ENCODE measurements at regions not wholly inside any gene's neighbourhood (a gene's known extent, or its start where the extent isn't known, plus 50 kb on each side); places are given as distances from the start of the nearest gene placed in this dataset.

- DNase-seq = no peak
- Histone ChIP-seq H3K4me3 (replicated peaks in 1 of 3) (no peak overlapping the region), H3K27ac (no peak overlapping the region), H3K36me3 (no peaks in the 10 kb centered on the region), H3K4me1 (peaks cover 4 to 6% of the 10 kb centered on the region in 2 donors), H3K9me3 (no peaks in the 10 kb centered on the region), H3K27me3 (no peaks in the 10 kb centered on the region)
- intact Hi-C loops (cut with DNase I) = no loop called here
- 66 to 82% methylated on average over 1 of the region's 1 CpG for WGBS, 2 donors
- no peak for TF ChIP-seq POLR2A (IDR thresholded peaks at IDR 0.05)
- TF ChIP-seq CTCF (IDR thresholded peaks at IDR 0.05) = no peak
Observed at GRCh38 chr13:62793850-62794249, 1378.2 kb upstream of the PCDH20 start.

- intact Hi-C loops (cut with DNase I) = no loop called here
- Histone ChIP-seq H3K27ac (no peak overlapping the region), H3K4me3 (replicated peaks in 1 of 3) (no peak overlapping the region), H3K36me3 (no peaks in the 10 kb centered on the region), H3K9me3 (no peaks in the 10 kb centered on the region), H3K4me1 (no peaks in the 10 kb centered on the region), H3K27me3 (no peaks in the 10 kb centered on the region)
- no peak for DNase-seq
- TF ChIP-seq POLR2A (IDR thresholded peaks at IDR 0.05) (no peak), CTCF (IDR thresholded peaks at IDR 0.05) (no peak)
- WGBS, 2 donors = 89 to 94% methylated on average over 1 of the region's 1 CpG
Observed at GRCh38 chr13:62781866-62782265, 1366.2 kb upstream of the PCDH20 start.

GRCh38 chr13:62779161-62779560 is 1363.5 kb upstream of the PCDH20 start:
- H3K9me3 ChIP-seq = no peaks in the 10 kb centered on the region
- no peak for TF ChIP-seq POLR2A (IDR thresholded peaks at IDR 0.05)
- TF ChIP-seq CTCF (IDR thresholded peaks at IDR 0.05) = no peak

GRCh38 chr13:62767473-62767872 is 1351.8 kb upstream of the PCDH20 start:
- no peak for DNase-seq
- intact Hi-C loops (cut with DNase I) = no loop called here
- no peaks in the 10 kb centered on the region for H3K4me1 ChIP-seq
- H3K27me3 ChIP-seq = no peaks in the 10 kb centered on the region
- H3K4me3 ChIP-seq (replicated peaks in 1 of 3) = no peak overlapping the region
- no peaks in the 10 kb centered on the region for H3K9me3 ChIP-seq
- no peaks in the 10 kb centered on the region for H3K36me3 ChIP-seq
- TF ChIP-seq POLR2A (IDR thresholded peaks at IDR 0.05) (no peak), CTCF (IDR thresholded peaks at IDR 0.05) (no peak)
- 91% methylated on average over 8 to 9 of the region's 9 CpGs for WGBS, 2 donors
- H3K27ac ChIP-seq = no peak overlapping the region

More at GRCh38 chr13:62779161-62779560, 1363.5 kb upstream of the PCDH20 start:
- Histone ChIP-seq H3K27ac (no peak overlapping the region), H3K27me3 (no peaks in the 10 kb centered on the region), H3K4me1 (no peaks in the 10 kb centered on the region), H3K36me3 (no peaks in the 10 kb centered on the region), H3K4me3 (replicated peaks in 1 of 3) (no peak overlapping the region)
- intact Hi-C loops (cut with DNase I) = no loop called here
- DNase-seq = no peak
- WGBS, 2 donors = 82 to 86% methylated on average over 6 of the region's 6 CpGs

GRCh38 chr13:62760724-62761123 is 1345.1 kb upstream of the PCDH20 start:
- no peak for DNase-seq
- no peaks in the 10 kb centered on the region for H3K36me3 ChIP-seq
- TF ChIP-seq POLR2A (IDR thresholded peaks at IDR 0.05) = no peak
- TF ChIP-seq CTCF (IDR thresholded peaks at IDR 0.05) = no peak
- no peak overlapping the region for H3K27ac ChIP-seq
- no peaks in the 10 kb centered on the region for H3K27me3 ChIP-seq
- 65 to 73% methylated on average over 1 of the region's 1 CpG for WGBS, 2 donors
- H3K4me1 ChIP-seq = no peaks in the 10 kb centered on the region
- H3K9me3 ChIP-seq = no peaks in the 10 kb centered on the region
- H3K4me3 ChIP-seq (replicated peaks in 1 of 3) = no peak overlapping the region
- intact Hi-C loops (cut with DNase I) = no loop called here
